ENCODE measurements at regions not wholly inside any gene's neighbourhood (a gene's known extent, or its start where the extent isn't known, plus 50 kb on each side); places are given as distances from the start of the nearest gene placed in this dataset.

DNA sequence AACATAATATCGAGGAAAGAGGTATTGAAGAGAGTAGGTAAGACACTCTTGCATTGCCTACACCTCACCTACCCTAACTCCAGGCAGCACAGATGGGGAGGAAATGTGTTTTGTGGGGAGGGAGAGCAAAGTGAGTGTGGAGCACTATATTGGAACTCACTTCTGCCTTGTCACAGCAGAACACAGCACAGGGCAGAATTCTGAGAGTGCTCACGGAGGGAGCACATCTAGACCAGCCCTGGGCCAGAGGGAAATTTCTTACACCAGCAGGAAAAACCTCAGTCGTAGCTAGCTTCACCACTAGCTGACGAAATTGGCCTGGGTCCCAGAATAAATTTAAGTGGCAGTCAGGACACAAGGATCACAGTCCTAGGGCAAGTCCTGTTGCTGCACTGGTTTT lies 517.3 kb downstream of the TMA16 start (continued):
- no peak for TF ChIP-seq MXI1 (conservative IDR thresholded peaks at IDR 0.05; ENCODE audit: poor library complexity, severe bottlenecking)

DNA sequence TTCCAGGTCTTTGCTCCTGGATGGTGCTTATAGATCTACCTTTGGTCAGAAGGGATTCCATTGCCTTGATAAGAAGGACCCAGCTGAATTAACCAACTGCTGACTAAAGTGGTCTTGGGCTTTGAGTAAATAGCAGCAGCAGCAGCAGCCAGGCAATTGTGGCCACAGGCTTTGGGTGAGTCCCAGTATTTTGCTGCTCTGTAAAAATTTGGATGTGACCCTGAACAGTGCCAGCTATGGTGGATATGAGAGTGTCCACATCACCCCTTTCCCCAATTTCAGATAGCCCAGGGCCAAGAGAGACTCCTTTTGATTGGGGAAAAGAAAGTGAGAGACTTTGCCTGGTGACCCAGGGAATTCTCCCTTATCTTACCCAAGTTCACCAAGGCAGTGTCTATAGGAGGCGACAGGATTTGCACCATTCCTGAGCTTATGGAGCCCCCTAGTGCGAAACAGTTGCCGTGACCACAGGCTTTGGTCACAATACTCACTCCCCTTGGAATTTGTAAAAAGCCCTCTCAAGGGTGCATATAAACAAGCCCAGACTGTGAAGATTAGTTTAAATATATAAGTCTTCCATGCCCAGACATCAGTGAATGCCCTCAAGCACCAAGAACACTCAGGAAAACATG lies 518.0 kb downstream of the TMA16 start:
- no peak overlapping the region for H3K27ac ChIP-seq (ENCODE audit: low read length)
- no peaks in the 10 kb centered on the region for H3K9me3 ChIP-seq (ENCODE audit: low read length)
- no peaks in the 10 kb centered on the region for H3K79me2 ChIP-seq (replicated peaks; ENCODE audit: insufficient read depth, low read length)
- H3K36me3 ChIP-seq (ENCODE audit: insufficient read depth, low read length) = no peaks in the 10 kb centered on the region
- H2AFZ ChIP-seq (ENCODE audit: low read depth, low read length) = no peak overlapping the region
- no peaks in the 10 kb centered on the region for H3K27me3 ChIP-seq (ENCODE audit: insufficient read depth, low read depth, low read length)
- H3K4me2 ChIP-seq (ENCODE audit: low read length) = no peak overlapping the region
- no peak overlapping the region for H3K9ac ChIP-seq (ENCODE audit: low read length)
- no peaks in the 10 kb centered on the region for H3K9me2 ChIP-seq (ENCODE audit: insufficient read depth, low read length)
- TF ChIP-seq RAD21 (conservative IDR thresholded peaks at IDR 0.05) (peak; percentile 49), EP300 (conservative IDR thresholded peaks at IDR 0.05; ENCODE audit: poor library complexity, severe bottlenecking) (no peak), EZH2 (IDR thresholded peaks at IDR 0.05; ENCODE audit: borderline replicate concordance, insufficient read depth, low read length, poor library complexity, severe bottlenecking) (no peak), MXI1 (conservative IDR thresholded peaks at IDR 0.05; ENCODE audit: poor library complexity, severe bottlenecking) (no peak), SMC3 (conservative IDR thresholded peaks at IDR 0.05; ENCODE audit: poor library complexity) (peak; percentile 44), POLR2AphosphoS5 (IDR thresholded peaks at IDR 0.05) (no peak), TAF1 (IDR thresholded peaks at IDR 0.05; ENCODE audit: low read depth) (no peak)
- TF ChIP-seq, protein P1, sequence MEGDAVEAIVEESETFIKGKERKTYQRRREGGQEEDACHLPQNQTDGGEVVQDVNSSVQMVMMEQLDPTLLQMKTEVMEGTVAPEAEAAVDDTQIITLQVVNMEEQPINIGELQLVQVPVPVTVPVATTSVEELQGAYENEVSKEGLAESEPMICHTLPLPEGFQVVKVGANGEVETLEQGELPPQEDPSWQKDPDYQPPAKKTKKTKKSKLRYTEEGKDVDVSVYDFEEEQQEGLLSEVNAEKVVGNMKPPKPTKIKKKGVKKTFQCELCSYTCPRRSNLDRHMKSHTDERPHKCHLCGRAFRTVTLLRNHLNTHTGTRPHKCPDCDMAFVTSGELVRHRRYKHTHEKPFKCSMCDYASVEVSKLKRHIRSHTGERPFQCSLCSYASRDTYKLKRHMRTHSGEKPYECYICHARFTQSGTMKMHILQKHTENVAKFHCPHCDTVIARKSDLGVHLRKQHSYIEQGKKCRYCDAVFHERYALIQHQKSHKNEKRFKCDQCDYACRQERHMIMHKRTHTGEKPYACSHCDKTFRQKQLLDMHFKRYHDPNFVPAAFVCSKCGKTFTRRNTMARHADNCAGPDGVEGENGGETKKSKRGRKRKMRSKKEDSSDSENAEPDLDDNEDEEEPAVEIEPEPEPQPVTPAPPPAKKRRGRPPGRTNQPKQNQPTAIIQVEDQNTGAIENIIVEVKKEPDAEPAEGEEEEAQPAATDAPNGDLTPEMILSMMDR (IDR thresholded peaks at IDR 0.05; ENCODE audit: poor library complexity, severe bottlenecking) = peak; percentile 36
- TF ChIP-seq, protein P2, sequence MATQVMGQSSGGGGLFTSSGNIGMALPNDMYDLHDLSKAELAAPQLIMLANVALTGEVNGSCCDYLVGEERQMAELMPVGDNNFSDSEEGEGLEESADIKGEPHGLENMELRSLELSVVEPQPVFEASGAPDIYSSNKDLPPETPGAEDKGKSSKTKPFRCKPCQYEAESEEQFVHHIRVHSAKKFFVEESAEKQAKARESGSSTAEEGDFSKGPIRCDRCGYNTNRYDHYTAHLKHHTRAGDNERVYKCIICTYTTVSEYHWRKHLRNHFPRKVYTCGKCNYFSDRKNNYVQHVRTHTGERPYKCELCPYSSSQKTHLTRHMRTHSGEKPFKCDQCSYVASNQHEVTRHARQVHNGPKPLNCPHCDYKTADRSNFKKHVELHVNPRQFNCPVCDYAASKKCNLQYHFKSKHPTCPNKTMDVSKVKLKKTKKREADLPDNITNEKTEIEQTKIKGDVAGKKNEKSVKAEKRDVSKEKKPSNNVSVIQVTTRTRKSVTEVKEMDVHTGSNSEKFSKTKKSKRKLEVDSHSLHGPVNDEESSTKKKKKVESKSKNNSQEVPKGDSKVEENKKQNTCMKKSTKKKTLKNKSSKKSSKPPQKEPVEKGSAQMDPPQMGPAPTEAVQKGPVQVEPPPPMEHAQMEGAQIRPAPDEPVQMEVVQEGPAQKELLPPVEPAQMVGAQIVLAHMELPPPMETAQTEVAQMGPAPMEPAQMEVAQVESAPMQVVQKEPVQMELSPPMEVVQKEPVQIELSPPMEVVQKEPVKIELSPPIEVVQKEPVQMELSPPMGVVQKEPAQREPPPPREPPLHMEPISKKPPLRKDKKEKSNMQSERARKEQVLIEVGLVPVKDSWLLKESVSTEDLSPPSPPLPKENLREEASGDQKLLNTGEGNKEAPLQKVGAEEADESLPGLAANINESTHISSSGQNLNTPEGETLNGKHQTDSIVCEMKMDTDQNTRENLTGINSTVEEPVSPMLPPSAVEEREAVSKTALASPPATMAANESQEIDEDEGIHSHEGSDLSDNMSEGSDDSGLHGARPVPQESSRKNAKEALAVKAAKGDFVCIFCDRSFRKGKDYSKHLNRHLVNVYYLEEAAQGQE (IDR thresholded peaks at IDR 0.05; ENCODE audit: borderline replicate concordance) = no peak
- no peaks in the 10 kb centered on the region for H3F3A ChIP-seq (ENCODE audit: insufficient read depth, low read length, poor library complexity, severe bottlenecking)
- H4K20me1 ChIP-seq (ENCODE audit: insufficient read depth) = no peaks in the 10 kb centered on the region
- no peak overlapping the region for H3K4me3 ChIP-seq (ENCODE audit: low read length)

DNA sequence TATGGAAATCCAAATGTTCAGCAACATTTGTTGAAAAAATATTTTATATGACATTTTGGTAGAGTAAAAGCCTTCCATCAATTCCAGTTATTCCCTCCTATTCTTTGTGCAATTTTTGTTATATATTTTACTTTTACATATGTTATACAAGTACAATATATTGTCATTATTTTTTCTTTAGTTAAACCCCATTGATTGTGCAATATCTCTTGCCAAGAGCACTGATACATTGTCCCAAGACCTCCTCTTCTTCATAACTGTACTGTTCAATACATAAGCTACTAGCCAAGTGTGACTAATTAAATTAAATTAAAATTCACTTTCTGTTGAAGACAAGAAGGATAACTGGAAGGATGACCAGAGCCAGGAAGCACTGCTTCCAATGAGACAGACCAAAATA lies 527.5 kb downstream of the TMA16 start:
- TF ChIP-seq TAF1 (IDR thresholded peaks at IDR 0.05; ENCODE audit: low read depth) = no peak
- TF ChIP-seq, protein P1 (IDR thresholded peaks at IDR 0.05; ENCODE audit: poor library complexity, severe bottlenecking) = no peak

More for the DNA sequence above, 527.5 kb downstream of the TMA16 start:
- no peak overlapping the region for H3K27ac ChIP-seq (ENCODE audit: low read length)
- H3K9ac ChIP-seq (ENCODE audit: low read length) = no peak overlapping the region
- no peaks in the 10 kb centered on the region for H4K20me1 ChIP-seq (ENCODE audit: insufficient read depth)
- H3K9me2 ChIP-seq (ENCODE audit: insufficient read depth, low read length) = no peaks in the 10 kb centered on the region
- H3K4me2 ChIP-seq (ENCODE audit: low read length) = no peak overlapping the region
- no peak overlapping the region for H2AFZ ChIP-seq (ENCODE audit: low read depth, low read length)
- no peak overlapping the region for H3K4me3 ChIP-seq (ENCODE audit: low read length)
- H3K36me3 ChIP-seq (ENCODE audit: insufficient read depth, low read length) = no peaks in the 10 kb centered on the region
- no peaks in the 10 kb centered on the region for H3K9me3 ChIP-seq (ENCODE audit: low read length)
- no peaks in the 10 kb centered on the region for H3K27me3 ChIP-seq (ENCODE audit: insufficient read depth, low read depth, low read length)
- no peaks in the 10 kb centered on the region for H3F3A ChIP-seq (ENCODE audit: insufficient read depth, low read length, poor library complexity, severe bottlenecking)
- H3K79me2 ChIP-seq (replicated peaks; ENCODE audit: insufficient read depth, low read length) = no peaks in the 10 kb centered on the region
